ENCODE measurements at regions not wholly inside any gene's neighbourhood (a gene's known extent, or its start where the extent isn't known, plus 50 kb on each side); places are given as distances from the start of the nearest gene placed in this dataset.

- TF ChIP-seq CTCF (IDR thresholded peaks at IDR 0.05) (no peak), POLR2A (IDR thresholded peaks at IDR 0.05) (no peak)
Measured at GRCh38 chr14:86541972-86542371, 1012.0 kb downstream of the FLRT2 start.

All from adrenal gland (tissue), 5 donors.